NCI-H2196 (cell line): ENCODE measurements at regions not wholly inside any gene's neighbourhood (a gene's known extent, or its start where the extent isn't known, plus 50 kb on each side); places are given as distances from the start of the nearest gene placed in this dataset.
"Not testable (repeated sequence)": the region's sequence is repeated elsewhere in the genome, so short reads cannot be mapped to it uniquely, and the experiment has no call there.

ENCODE experiments used
- DNase-seq: peaks from one replicate; lab custom pipeline; 2025; ENCODE audit not compliant: unreplicated experiment; lab: John Stamatoyannopoulos, UW

DNA sequence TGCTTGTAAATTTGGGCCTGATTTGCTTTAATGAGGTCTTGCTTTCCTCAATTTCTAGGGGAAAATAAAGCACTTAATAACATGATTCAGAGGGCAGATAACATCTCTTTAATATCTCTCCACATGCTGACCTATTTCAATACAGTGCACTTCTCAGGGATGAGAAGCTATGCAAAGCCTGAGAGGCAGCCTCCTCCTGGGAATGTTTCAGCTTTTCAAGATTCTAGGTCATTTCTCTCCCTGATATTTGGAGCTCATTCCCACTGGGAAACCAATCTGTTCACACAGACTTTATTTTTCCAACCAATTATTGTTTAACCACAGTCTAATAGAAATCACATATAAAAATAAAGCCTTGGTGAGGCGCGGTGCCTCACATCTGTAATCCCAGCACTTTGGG lies 67.0 kb upstream of the LSAMP start:
- DNase-seq = no peak

DNA sequence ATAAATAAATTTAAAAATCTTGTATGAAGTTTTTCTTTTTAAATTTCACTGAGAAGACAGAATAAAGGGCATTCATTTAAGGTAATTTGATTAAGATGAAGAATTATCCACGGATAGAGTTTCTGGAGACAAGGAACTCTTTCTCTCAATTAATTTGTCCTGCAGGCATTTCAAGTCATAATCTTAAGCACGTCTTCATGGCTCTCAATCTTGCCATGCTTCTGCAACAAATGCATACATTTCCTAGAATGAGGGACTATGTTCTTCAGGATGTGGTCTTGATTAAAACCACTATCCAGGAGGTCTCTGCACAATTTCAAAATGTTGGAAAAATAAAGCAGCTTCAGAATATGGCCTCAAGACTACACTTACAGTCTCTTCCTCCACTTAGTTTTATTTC lies 67.6 kb upstream of the LSAMP start:
- no peak for DNase-seq

DNA sequence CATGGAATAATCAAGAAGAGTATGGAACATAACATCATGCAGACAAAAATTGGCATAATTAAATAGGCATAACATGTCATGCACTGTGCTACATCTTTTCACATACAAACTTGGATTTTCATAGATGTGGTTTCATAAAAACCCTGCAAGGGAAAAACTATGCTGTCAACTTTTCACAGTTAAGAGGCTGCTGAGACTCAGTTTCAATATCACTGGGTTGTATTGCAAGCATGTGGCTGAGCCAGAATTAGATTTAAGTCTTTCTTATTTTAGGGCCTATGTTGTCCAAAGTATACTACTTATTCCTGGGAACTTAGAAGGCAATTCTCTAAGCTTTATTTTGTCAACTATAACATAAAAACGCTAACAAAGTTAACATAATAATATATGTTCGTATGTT lies 70.7 kb upstream of the LSAMP start:
- DNase-seq = no peak

DNA sequence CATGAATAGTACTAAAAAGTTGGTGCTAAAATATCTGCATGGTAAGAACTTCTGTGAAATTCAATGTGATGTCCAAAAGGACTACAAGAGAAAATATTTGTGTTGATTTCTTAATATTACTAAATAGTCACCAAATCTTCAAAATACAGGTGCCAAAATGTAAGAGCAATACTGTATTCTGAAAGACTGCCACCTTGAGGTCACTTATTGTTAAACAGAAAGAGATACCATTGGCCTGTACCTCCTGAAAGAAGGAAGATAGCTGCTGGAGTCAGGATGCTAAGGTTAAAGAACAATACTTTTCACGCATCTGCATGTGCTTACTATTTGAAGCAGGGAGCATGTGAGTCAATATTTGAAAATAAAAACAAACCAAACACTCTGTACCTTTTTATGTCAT lies 72.0 kb upstream of the LSAMP start:
- peak; percentile 17 for DNase-seq

DNA sequence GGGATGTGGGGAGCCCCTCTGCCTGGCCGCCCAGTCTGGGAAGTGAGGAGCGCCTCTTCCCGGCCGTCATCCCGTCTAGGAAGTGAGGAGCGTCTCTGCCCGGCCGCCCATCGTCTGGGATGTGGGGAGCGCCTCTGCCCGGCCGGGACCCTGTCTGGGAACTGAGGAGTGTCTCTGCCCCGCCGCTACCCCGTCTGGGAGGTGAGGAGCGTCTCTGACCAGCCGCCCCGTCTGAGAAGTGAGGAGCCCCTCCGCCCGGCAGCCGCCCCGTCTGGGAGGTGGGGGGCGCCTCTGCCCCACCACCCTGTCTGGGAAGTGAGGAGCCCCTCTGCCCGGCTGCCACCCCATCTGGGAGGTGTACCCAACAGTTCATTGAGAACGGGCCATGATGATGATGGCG lies 73.8 kb upstream of the LSAMP start:
- DNase-seq = not testable (repeated sequence)

DNA sequence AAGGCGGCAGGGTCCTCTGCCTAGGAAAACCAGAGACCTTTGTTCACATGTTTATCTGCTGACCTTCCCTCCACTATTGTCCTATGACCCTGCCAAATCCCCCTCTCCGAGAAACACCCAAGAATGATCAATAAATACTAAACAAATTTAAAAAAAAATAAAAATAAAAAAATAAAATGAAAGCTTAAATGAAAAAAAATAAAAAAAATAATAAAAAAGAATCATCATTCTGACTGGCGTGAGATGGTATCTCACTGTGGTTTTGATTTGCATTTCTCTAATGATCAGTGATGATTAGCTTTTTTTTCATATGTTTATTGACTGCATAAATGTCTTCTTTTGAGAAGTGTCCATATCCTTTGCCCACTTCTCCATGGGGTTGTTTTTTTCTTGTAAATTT lies 74.5 kb upstream of the LSAMP start:
- not testable (repeated sequence) for DNase-seq

DNA sequence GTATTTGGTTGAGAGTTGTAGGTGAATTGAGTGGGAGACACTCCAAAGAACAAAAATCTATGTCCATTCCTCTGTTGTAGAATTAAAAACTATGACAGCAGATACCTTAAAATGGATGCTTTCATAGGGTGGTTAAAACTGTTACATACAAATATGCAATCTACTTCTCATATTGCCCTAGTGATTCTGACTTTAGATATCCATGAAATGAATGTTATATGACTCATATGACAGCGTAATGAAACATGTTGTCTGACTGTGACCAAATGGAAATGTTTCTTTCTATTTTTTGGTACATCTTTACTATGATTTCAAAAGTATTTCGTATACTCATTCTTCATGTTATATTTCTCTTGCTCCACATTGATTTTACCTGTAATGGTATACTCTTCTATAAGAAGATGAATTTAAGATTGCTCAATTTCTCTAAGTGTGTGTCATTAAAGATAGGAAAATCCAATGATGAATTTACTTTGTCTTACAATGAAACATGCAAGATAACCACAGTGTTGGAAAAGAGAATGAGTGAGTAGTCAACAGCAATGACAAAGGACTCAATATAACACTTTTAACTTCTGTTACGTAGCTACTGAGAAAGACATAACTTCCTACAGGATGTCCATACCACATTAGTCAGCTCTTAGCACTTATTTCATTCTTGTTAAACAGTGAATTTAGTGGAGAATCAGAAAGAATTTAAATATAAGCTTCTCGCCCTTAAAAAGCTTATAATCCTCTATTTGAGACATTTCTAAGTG lies 79.3 kb upstream of the LSAMP start:
- DNase-seq = no peak

DNA sequence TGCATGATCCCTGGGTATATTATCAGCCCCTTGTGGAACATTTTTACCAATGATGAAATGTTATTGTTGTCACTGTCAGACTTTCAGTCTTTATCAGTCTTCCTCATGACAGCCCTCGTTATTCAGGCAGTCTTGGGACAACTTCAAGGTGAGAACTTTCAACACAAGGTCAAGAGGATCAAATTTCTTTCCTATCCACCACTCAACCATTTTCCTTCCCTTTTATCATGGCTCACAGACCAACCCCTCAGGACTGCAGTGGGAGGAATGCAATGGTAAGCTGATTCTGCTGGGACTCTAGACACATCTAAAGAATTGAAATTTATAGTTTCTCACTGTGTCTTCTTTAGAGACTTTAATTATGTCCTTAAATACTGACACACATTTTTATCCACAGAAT lies 107.0 kb upstream of the LSAMP start:
- no peak for DNase-seq

DNA sequence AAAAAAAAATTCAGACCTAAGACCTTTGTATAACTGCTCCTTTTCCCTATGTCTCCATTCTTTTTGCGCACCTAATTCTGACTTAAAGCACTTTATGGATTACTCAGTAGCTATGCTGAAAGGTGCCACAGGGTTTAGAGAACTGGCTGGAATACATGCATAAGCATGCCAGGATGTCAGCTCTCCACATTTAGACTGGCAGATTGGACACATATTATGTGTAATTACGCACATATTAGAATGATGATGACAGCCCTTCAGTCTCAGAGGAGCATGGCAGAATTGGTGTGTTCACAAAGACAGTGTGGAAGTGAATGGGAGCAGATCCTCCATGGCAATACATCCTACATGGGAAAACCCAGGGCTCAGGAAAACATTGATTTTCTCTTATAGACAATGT lies 108.1 kb upstream of the LSAMP start:
- no peak for DNase-seq

DNA sequence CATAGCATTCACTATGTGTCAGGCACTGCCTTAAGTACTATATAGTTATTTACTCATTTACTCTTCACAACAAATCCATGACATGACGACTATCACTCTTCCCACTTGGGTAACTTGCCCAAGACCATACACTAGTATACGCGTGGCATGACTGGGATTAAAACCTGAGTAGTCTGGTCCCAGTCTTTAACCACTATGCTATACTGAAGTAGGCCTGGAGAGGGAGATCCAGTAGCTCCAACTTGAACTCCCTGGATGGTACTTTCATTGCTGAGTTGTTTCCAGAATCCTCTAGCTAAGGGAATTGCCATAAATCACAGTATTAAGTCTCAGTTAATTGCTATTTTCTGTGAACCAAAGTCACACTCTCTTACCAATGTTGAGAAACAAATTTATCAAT lies 116.2 kb upstream of the LSAMP start:
- no peak for DNase-seq

DNA sequence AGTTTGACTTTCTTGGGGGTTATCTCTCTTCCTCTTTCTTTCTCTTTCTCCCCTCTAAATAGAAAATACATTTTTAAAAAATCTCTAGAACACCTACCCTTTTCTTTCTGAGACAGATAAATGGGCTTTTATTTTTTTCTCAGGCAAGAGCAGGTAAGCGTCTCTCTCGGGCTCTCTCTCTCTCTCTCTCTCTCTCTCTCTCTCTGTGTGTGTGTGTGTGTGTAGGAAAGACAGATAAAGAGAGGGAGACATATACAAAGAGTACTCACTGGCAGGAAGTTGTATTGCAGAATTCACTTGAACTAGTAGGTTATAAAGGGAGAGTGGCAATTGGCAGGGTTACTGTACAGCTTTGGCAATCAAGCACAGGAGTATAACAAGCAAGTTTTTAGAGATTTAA lies 118.1 kb upstream of the LSAMP start:
- no peak for DNase-seq

DNA sequence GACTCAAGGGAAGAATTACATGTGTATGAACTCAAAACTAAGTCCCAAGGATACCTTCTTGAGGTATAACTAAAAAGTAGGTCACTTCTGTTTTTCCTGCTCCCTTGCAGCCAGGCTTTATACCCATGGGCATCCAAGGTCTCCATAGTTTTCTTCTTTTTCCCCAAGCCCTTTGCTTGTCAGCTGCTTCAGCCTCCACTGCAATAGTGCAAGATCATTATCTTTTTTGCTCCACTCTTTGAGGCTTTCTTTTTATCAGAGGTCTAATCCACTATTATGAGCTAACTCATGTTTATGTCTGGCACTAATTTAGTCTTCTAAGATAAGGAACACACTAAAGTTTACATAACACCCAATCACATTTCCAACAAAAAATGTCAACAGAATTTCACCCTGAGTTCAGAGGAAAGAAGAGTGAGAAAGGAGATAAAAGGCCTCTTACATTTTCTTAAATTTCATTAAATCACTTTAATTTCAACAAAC lies 121.2 kb upstream of the LSAMP start:
- no peak for DNase-seq

DNA sequence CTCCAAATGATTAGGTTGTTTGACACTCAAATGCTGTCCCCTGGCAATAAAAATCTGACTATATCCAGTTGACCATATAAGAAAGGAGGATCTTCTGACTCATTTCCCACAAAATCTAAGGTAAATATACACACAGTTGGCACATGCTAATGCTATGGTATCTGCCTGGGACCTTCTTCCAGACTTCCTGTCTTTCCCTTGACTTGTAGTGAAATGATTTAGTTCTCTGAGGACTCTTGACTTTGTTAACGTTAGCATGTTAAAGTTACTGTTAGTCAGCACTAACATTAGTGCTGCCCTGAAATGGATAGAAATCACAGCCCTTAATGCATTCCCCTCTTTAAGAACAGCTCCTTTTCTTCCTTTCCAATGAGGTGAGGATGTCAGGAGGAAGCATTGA lies 124.3 kb upstream of the LSAMP start:
- DNase-seq = no peak

DNA sequence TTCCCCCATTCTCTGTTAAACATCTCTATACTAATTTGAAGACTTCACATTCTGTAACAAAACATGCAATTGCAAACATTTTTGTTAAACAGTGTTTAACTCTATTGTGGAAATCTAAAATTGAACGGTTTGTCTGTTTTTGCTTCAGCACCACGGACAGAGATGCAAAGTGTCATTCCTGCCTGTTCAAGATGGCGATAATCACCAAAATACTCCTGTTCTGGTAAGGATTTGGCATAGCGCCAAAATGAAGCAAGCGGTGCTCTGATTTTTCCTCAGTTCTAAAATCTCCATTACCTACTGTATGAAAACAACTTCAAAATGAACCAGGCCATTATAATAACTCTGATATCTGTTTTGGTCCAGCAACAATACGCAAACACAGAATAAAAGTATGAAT lies 129.7 kb upstream of the TUSC7 start:
- peak; percentile 3 for DNase-seq

DNA sequence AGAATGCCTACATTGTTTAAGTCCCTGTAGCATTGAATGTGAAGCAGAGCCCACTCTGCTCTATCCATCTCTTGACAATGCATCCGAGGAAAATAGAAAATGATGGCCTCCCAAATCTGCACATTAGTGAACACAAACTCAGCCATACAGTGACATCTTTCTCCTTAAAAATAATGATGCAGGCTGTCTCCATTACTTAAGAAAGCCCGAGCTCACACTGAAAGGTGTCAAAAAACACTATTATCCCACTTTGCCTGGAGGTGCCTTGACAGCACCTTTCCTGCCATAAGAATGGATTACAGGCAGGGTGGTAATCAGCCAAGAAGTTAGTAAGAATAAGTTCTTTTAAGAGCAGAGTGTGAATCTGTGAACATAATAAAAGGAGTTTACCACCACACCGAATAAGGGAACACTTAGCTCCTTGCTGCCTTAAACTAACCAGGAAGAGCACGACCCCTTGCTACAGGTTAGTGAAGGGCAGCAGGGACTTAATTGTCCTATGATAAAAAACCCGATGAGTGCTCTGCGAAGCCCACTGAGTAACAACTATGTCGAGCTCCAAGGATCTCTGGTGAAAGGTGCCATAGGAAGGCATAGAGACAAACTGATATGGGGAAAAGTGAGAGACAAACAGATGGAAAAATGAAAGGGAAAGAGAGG lies 123.2 kb upstream of the TUSC7 start:
- no peak for DNase-seq

DNA sequence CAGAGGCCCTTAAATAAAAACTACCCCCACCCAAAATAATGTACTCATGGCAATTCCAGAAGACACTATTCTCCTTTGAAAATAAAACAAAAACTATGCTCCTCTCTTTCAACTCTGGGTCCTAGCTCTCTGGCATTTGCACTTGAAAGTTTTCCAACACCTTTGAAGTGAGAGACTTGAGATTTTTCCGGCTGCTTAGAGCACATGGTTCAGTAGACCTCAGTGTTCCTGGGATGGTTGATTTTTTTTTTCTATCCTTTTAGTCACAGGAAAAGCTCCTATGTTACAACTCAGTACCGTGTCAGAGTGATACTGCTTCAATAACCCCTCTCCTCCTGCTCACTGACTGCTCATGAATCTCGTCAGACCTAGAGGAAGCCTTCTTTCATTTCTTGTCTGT lies 118.3 kb upstream of the TUSC7 start:
- no peak for DNase-seq

DNA sequence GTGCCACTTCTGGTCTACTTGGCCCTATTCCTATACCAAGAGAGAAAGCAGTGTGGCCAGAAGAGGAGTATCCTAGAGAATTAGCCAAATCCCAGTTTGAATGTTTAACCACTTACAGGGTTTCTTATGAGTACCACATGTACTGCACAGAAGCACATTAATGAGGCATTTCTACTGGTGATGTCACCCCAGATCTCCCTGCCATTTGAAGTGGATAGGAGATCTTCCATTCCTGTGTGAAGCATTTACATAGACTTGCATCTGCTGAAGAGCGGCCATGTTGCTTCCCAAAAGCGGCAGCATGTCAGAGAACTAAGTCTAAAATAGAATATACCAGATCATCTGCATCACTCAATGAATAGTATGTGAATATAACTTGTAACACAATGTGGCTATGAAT lies 108.4 kb upstream of the TUSC7 start:
- no peak for DNase-seq

DNA sequence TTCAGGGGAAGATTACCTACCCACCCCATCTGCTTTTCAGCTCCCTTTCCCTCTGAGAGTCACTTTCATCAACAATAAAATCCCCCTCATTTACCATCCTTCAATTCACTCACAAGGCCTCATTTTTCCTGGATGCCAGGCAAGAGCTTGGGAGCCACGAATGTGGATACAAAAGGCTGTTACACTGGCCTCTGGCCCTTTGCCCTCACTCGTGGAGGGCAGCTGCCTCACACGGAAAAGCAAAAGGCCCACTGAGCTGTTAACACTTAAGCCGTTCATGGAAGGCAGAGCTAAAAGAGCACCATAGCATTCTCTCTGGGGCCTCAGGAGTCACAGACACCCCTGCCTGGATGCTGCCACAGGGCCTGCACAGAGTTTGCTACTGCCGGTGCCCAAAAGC lies 102.4 kb upstream of the TUSC7 start:
- DNase-seq = no peak

DNA sequence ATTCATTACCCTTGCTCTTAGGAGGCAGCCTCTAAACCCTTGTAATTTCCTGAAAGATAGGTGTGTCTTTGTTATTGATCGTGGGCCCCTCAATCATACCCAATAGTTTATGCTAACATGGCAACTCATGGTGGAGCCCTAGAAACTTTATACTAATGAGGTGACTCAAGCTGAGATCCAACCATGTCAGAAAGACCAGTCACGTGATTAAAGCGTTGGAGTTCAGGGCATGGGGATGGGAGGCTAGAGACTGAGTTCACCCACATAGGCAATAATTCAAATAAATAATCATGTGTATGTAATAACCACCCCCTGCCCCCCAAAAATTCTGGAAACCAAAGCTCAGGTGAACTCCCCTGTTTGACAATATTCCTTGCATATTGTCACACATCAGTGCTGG lies 99.5 kb upstream of the TUSC7 start:
- DNase-seq = no peak

DNA sequence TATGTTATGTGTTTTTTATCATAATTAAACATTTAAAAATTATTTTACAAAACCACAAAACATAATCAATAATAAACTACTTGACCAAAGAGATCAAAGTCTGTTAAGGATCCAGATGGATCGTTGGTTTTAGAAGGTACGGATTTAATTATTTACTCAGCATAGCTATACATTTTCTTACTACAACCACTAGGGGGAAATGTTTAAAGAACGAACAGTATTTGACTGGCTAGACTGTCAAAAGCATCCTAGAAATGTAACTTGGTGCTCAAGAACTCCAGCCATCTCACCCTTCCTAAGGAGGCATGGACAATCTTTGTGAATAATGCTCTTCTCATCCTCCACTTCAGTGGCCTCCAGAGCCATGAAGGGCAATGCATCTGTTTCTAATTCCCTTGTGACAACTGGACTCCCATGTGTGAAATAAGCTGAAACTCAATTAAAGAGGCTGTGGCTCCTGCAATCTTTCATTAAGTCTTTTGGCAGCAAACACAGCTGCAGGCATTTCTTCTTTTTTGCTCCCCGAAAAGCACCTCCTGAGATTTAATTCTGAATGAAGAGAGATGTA lies 94.7 kb upstream of the TUSC7 start:
- no peak for DNase-seq

DNA sequence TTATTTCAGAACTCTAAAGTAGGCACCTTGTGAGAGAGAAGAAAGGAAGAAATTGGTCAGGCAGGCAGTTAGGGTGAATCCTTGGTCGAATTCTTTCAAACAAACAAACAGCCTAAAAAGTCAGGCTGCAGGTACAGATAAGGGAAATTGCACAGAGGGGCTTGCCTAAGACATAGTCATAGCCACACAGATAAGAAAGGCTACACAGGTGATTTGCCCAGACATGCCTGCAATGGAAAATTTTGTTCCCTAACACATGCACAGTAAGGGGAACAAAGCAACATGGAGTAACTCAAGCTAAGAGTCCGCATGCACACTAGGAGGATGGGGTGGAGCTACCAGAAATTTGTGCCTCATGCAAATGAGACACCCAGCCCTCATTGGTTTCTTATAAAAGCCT lies 91.4 kb upstream of the TUSC7 start:
- no peak for DNase-seq

DNA sequence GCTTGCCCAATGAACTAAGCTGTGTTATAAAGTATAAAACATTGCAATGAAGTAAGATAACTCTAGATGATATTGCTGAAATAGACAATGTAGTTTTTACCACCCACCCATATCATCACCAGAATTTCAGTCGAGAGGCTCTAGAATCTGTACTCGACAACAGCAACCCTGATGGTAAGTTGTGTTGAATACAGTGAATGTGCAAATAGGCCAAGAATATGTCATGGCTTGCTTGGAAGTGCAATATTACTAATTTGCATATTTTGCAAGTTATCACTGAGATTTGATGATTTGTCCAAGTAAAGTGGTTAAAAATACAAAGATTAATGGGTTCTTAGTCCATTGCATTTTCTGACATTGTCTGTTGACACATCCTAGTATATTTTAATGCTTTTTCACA lies 90.6 kb upstream of the TUSC7 start:
- no peak for DNase-seq

DNA sequence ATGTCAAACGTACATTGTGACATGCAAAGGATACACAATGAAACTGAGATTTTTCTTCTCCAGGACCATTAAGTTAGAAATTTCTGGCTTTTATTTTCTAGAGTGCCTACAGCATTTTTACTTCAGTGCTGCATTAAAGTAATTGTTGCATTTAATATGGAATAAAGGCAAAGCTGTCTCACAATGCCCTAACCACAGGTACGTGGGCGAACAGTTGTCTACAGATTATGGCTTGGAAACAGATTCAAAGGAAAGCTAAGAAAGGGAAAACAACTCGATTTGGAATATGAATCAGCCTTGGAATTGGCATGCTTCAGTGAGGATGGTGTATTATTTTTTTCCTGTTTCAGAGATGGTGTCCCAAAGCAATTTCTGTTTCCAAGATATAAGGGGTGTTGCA lies 79.1 kb upstream of the TUSC7 start:
- DNase-seq = no peak
